Lung (tissue), 11 donors: ENCODE measurements at regions not wholly inside any gene's neighbourhood (a gene's known extent, or its start where the extent isn't known, plus 50 kb on each side); places are given as distances from the start of the nearest gene placed in this dataset.

Experiments used
- ATAC-seq: fragments of 200-7000 bp; cut with Tn5 transposase; one replicate; pipeline ENCODE4 v1.9.1; 2020; ENCODE audit warnings: moderate number of reproducible peaks; ENCODE audit not compliant: insufficient read depth, low FRiP score
- DNase-seq, 3 donors: peaks; one replicate each; pipeline ENCODE4 v3.0.0-alpha.2; 2013 to 2017
- H3K27ac ChIP-seq, 2 donors: one replicate each; pipeline ENCODE4 v1.5.1; 2013; ENCODE audit warnings: mild to moderate bottlenecking in 2 of 2, moderate library complexity in 2 of 2, control low read depth in 1 of 2, inconsistent platforms in 1 of 2, low read depth in 1 of 2, low read length in 1 of 2
- H3K27me3 ChIP-seq, 3 donors: one replicate each; pipeline ENCODE4 v1.5.1; 2013; ENCODE audit warnings: low read length in 2 of 3; ENCODE audit not compliant: control insufficient read depth in 3 of 3, insufficient read depth in 3 of 3
- H3K36me3 ChIP-seq, 4 donors: one replicate each; pipeline ENCODE4 v1.5.1; 2013; ENCODE audit warnings: low read length in 4 of 4, mild to moderate bottlenecking in 1 of 4, moderate library complexity in 1 of 4; ENCODE audit not compliant: control insufficient read depth in 4 of 4, insufficient read depth in 4 of 4
- H3K4me1 ChIP-seq, 5 donors: one replicate each; pipeline ENCODE4 v1.5.1; 2013; ENCODE audit warnings: low read length in 5 of 5, mild to moderate bottlenecking in 2 of 5, moderate library complexity in 1 of 5; ENCODE audit not compliant: control insufficient read depth in 5 of 5, insufficient read depth in 5 of 5
- H3K4me3 ChIP-seq: one replicate; pipeline ENCODE4 v1.5.1; 2013; ENCODE audit warnings: mild to moderate bottlenecking, control low read depth, moderate library complexity
- H3K9ac ChIP-seq, 2 donors: one replicate each; pipeline ENCODE4 v1.5.1; 2013; ENCODE audit warnings: low read length in 2 of 2, control low read depth in 1 of 2; ENCODE audit not compliant: insufficient read depth in 1 of 2
- H3K9me3 ChIP-seq, 4 donors: one replicate each; pipeline ENCODE4 v1.5.1; 2013; ENCODE audit warnings: low read length in 3 of 4, mild to moderate bottlenecking in 1 of 4, moderate library complexity in 1 of 4; ENCODE audit not compliant: control insufficient read depth in 4 of 4, insufficient read depth in 3 of 4
- WGBS, 2 donors: extraction: QIAGEN DNeasy Blood & Tissue Kit; methylation state at CpG; one replicate each; pipeline ENCODE4 v1.1.7; 2013; 5-methylcytosine and 5-hydroxymethylcytosine counted together
- TF ChIP-seq, protein P1 (sequence below): IDR thresholded peaks from 2 replicates; pipeline ENCODE4 v1.5.1; 2012; ENCODE audit warnings: mild to moderate bottlenecking; ENCODE audit errors: control extremely low read depth, extremely low read depth
- donor health status: control.
- donor health status: control.
- donor health status: Bipolar disorder and iron deficiency.
- donor health status: healthy.
- donor health status: DM: yes; HTN: yes; CAD: no.

GRCh38 chr3:187558990-187559389 lies 111.2 kb downstream of the SST start:
- WGBS, 2 donors, result 73% methylated on average over 2 of the region's 2 CpGs
- TF ChIP-seq, protein P1, sequence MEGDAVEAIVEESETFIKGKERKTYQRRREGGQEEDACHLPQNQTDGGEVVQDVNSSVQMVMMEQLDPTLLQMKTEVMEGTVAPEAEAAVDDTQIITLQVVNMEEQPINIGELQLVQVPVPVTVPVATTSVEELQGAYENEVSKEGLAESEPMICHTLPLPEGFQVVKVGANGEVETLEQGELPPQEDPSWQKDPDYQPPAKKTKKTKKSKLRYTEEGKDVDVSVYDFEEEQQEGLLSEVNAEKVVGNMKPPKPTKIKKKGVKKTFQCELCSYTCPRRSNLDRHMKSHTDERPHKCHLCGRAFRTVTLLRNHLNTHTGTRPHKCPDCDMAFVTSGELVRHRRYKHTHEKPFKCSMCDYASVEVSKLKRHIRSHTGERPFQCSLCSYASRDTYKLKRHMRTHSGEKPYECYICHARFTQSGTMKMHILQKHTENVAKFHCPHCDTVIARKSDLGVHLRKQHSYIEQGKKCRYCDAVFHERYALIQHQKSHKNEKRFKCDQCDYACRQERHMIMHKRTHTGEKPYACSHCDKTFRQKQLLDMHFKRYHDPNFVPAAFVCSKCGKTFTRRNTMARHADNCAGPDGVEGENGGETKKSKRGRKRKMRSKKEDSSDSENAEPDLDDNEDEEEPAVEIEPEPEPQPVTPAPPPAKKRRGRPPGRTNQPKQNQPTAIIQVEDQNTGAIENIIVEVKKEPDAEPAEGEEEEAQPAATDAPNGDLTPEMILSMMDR, result no peak
- Histone ChIP-seq H3K36me3 (no peaks in the 10 kb centered on the region), H3K27me3 (no peaks in the 10 kb centered on the region), H3K4me1 (no peaks in the 10 kb centered on the region), H3K27ac (no peak overlapping the region), H3K9ac (no peak overlapping the region), H3K4me3 (no peak overlapping the region), H3K9me3 (no peaks in the 10 kb centered on the region)
- ATAC-seq, result no peak
- no peak for DNase-seq

- DNase-seq (no peak), ATAC-seq (no peak)
- Histone ChIP-seq H3K27ac (no peak overlapping the region), H3K36me3 (no peaks in the 10 kb centered on the region), H3K9me3 (no peaks in the 10 kb centered on the region), H3K4me1 (no peaks in the 10 kb centered on the region), H3K4me3 (no peak overlapping the region), H3K27me3 (no peaks in the 10 kb centered on the region), H3K9ac (no peak overlapping the region)
- TF ChIP-seq, protein P1, result no peak
These were observed 118.8 kb downstream of the SST start for GRCh38 chr3:187551416-187551815.

DNA sequence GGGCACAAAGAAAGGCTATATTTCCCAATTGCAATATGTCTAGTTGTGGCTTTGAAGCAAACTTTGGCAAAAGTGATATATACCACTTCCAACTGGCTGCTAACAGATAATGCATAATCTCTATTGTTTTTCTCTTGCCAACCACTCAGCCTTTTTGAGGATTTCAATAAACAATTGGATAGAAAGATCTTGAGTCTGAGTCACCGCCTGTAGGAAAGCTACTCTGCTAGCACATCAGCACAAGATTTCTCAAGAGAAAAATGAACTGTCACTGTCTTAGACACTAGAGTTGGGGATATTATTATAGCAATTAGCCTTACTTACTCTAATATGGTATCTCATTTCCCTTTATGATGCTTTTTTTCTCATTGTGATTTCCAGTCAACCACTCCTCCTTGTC lies 119.7 kb downstream of the SST start:
- H3K27ac ChIP-seq, result no peak overlapping the region
- no peak for DNase-seq
- H3K4me3 ChIP-seq, result no peak overlapping the region
- H3K9ac ChIP-seq, result no peak overlapping the region
- TF ChIP-seq, protein P1, result no peak
- no peaks in the 10 kb centered on the region for H3K27me3 ChIP-seq
- no peak for ATAC-seq
- 97 to 100% methylated on average over 1 of the region's 1 CpG for WGBS, 2 donors
- H3K4me1 ChIP-seq, result no peaks in the 10 kb centered on the region
- no peaks in the 10 kb centered on the region for H3K36me3 ChIP-seq
- no peaks in the 10 kb centered on the region for H3K9me3 ChIP-seq

GRCh38 chr3:187545366-187545765 lies 124.8 kb downstream of the SST start:
- ATAC-seq (no peak), DNase-seq (no peak)
- 93 to 98% methylated on average over 5 of the region's 5 CpGs for WGBS, 2 donors
- no peak overlapping the region for H3K27ac ChIP-seq
- H3K4me3 ChIP-seq, result no peak overlapping the region
- TF ChIP-seq, protein P1, result no peak
- no peaks in the 10 kb centered on the region for H3K36me3 ChIP-seq
- H3K27me3 ChIP-seq, result no peaks in the 10 kb centered on the region
- H3K4me1 ChIP-seq, result no peaks in the 10 kb centered on the region
- no peak overlapping the region for H3K9ac ChIP-seq
- H3K9me3 ChIP-seq, result peaks cover 0 to 3% (median 0%) of the 10 kb centered on the region in 4 donors
